T47D (cell line): ENCODE measurements at regions not wholly inside any gene's neighbourhood (a gene's known extent, or its start where the extent isn't known, plus 50 kb on each side); places are given as distances from the start of the nearest gene placed in this dataset.
"Not testable (repeated sequence)": the region's sequence is repeated elsewhere in the genome, so short reads cannot be mapped to it uniquely, and the experiment has no call there.

Source experiments
- DNase-seq, 2 experiments: peaks; one replicate each; pipeline versions ENCODE4 v3.0.0 to v3.0.0-alpha.2; 2011 to 2012; ENCODE audit warnings: low read depth in 1 of 2, low spot score in 1 of 2
- JUND ChIP-seq: IDR thresholded peaks from 2 replicates; pipeline ENCODE4 v1.6.1; 2012; ENCODE audit warnings: low read depth
- in situ Hi-C: cut with HindIII; loops from 2 replicates; pipeline ENCODE4 v1.10.0; 2016; ENCODE audit warnings: low sequenced_read_pairs, low pct_unique_long_range_greater_than_20kb

DNA sequence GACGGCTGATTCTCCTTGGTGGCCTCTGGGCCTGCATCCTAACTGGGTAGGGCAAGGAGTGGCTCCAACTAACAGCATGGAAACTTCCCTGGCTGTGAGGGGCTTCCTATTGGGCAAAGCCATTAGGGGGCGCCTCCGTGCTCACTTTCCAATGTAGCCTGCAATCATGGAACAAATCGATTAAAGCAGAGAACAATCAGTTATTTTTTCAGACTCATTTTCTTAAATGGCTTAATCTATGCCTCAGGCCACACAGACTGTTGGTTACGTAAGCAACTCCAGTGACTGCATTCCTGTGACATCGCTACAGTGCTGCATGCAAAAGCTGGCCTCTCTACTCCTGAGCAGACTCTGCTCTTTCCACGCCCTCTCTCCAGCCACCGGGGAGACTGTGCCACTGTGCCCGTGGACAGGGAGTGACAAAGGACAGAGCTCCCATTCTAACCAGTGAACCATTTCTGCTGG is 278.9 kb downstream of the KLF13 start:
- DNase-seq, result peak in 1 of 2 experiments; percentile 48
- no peak for TF ChIP-seq JUND
- in situ Hi-C loops, result no loop called here

DNA sequence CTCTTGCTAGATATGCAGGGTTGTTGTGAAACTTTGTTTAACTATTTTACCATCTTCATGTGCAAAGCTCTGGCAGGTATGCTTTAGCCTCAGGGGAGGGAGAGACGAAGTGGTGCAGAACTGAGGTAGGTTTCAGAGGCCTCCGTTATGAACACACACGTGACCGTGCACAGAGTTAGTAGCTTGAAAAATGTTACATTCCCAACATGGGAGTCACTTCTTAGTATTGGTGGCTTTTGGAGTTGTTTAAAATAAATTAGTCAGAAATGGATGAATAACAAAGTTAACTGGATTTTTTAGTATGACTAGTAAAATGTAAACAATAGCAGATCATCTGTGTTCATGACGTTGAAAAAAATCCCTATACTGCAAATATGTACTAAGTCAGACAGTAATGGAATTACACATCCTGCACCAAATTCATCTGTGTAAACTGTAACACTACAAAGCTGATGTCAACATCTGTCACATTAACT is 279.6 kb downstream of the KLF13 start:
- DNase-seq, result no peak
- in situ Hi-C loops, result no loop called here
- no peak for TF ChIP-seq JUND

DNA sequence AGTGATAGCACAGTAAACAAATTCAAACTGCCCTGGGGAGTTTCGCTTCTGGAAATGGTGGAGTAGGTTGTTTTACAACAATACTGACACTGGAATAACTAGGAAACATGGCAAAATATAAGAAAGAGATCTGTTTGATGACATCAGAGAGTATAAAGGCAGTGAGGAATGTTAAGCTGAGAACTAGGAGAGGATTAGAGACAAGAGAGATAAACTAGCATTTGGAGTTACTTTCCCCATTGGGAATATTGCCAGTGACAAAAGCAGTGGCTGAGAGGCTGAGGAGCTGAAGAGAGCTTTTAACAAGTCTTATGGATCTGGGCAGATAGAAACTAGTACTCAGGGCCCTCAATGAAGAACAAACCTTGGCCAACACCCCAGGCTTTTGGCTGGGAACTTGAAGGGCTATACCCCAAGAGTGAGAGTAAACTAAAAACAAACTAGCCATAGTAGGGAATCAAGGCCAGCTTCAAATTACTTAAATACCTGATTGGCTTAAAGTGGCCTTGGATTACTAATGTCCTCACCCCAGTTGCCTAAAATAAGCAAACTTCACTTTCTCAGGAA is 280.4 kb downstream of the KLF13 start:
- DNase-seq, result no peak
- TF ChIP-seq JUND, result no peak
- in situ Hi-C loops, result no loop called here

DNA sequence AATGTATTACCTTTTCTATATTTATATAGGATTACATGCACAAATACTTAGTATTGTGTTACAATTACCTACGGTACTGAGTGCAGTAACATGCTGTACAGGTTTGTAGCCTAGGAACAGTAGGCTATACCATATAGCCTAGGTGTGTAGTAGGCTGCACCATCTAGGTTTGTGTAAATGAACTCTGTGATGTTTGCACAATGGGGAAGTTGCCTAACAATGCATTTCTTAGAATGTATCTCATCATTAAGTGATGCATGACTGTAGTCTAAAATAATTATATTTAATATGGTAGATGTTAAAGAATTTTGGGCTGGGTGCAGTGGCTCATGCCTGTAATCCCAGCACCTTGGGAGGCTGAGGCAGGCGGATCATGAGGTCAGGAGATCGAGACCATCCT is 281.0 kb downstream of the KLF13 start:
- in situ Hi-C loops, result no loop called here
- TF ChIP-seq JUND, result no peak
- no peak for DNase-seq

DNA sequence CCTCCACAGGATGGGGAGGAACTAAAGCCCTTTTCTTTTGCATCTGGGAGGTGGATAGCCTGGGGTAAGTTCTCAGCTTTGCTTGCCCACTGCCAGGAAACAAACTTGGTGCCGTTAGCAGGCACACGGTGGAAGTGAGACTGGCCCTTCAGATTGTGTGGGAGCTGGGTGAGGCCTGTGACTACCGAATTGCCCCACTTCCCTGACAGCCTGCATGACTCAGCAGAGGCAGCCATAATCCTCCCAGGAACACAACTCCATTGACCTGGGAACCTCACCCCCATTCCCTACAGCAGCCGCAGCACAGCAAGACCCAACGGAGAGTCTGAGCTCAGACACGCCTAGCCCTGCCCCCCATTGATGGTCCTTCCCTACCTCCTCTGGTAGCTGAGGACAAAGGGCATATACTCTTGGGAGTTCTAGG is 282.6 kb downstream of the KLF13 start:
- DNase-seq, result no peak
- no peak for TF ChIP-seq JUND
- in situ Hi-C loops, result no loop called here

- DNase-seq, result no peak
- TF ChIP-seq JUND, result no peak
- in situ Hi-C loops, result no loop called here
Measured at GRCh38 chr15:31609906-31610305, 283.3 kb downstream of the KLF13 start.

GRCh38 chr15:31615643-31616415 is 289.2 kb downstream of the KLF13 start:
- TF ChIP-seq JUND, result no peak
- in situ Hi-C loops, result no loop called here
- no peak for DNase-seq

DNA sequence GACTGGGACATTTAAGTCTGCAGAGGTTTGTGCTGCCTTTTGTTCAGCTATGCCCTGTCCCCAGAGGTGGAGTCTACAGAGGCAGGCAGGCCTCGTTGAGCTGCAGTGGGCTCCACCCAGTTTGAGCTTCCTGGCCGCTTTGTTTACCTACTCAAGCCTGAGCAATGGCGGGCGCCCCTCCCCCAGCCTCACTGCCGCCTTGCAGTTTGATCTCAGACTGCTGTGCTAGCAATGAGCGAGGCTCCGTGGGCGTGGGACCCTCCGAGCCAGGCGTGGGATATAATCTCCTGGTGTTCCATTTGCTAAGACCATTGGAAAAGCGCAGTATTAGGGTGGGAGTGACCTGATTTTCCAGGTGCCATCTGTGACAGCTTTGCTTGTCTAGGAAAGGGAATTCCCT is 296.7 kb downstream of the KLF13 start:
- in situ Hi-C loops, DNase-seq: not testable (repeated sequence)

DNA sequence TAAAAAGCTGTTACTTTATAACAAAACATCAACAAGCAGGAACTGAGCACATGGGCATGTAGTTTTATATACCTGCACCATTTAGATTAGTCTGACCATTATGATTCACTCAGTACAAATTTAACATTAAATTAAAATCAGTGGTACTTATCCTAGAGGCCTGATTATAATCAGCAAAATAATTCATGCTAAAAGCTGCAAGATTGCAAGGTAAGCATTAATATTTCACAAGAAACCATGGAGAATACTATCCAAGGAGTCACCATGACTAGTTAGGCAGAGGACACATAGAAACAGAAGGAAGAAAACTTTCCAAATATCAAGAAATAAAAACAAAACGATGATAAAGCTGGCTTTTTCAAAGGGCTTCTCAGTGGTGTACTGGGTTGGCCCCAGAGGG is 297.5 kb downstream of the KLF13 start:
- DNase-seq, in situ Hi-C loops: not testable (repeated sequence)

DNA sequence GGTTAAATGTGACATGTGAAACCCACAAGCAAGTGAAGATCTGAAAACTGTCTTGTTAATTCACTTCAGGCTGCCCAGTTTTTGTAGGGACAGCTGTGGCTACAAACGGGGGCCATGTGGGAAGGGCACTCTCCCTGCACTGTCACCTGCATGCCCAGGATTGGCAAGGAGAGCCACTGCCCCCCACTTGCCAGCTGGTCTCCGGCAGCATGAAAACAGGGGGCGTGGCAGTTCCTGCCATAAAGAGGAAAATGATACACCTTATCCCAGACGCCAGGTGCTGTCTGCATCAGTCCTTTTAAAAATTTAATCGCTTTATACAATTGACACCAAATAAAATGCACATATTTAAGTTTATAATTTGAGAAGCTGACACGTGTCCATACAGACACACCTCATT is 309.1 kb downstream of the KLF13 start:
- DNase-seq, in situ Hi-C loops: not testable (repeated sequence)

DNA sequence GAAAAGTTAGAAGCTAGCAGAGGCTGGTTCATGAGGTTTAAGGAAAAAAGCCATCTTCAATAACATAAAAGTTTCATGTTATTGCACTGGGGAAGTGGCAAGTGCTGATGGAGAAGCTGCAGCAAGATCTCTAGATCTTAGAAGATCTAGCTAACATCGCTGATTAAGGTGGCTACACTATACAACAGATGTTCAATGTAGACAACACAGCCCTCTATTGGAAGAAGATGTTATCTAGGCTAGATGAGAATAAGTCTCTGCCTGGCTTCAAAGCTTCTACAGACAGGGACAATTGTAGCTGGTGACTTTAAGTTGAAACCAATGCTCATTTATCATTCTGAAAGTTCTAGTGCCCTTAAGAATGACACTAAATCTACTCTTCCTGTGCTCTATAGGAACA is 310.3 kb downstream of the KLF13 start:
- in situ Hi-C loops, DNase-seq: not testable (repeated sequence)

- DNase-seq, in situ Hi-C loops: not testable (repeated sequence)
Measured at GRCh38 chr15:31643955-31644354, 317.3 kb downstream of the KLF13 start.

DNA sequence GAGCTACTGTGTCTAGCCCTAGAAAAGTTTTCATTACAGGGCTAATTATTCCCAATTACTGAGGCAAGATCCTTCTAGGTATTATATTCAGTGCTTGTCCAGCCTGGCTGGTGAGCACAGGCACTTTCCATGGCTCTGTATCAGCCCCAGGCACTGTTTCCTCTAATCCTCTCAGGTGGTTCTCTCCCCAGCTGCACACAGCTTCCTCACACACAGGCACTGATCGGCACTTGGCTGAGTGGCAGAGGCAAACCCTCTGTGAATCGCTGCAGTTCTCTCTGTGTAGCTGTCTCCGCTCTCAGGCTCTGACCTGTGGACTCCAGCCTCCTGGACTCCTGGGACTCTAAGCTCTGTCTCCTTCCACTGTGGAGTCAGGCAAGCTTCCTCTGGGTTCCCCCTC is 318.1 kb downstream of the KLF13 start:
- in situ Hi-C loops, DNase-seq: not testable (repeated sequence)

- in situ Hi-C loops, DNase-seq: not testable (repeated sequence)
Measured at GRCh38 chr15:31647337-31647826, 320.7 kb downstream of the KLF13 start.

DNA sequence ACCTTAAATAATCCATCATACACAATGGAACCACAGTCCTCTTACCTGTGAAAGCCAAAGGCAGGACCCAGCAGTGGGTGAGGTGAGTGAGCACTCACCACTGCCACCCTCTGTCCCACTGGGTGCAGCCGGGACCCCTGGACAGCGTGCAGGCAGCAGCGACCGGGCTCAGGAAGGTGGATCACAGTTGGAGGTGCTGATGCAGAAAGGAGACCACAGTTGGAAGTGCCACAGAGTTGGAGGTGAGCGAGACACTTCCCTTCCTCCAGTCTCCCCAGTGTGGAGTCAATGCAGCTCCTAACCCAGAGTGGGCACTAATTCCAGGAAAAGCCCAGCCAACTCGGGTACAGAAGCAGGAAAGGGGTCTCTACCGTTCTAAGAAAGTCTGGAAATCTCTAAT is 323.0 kb downstream of the KLF13 start:
- DNase-seq, in situ Hi-C loops: not testable (repeated sequence)

GRCh38 chr15:31650055-31650701 is 323.5 kb downstream of the KLF13 start:
- DNase-seq, in situ Hi-C loops: not testable (repeated sequence)

GRCh38 chr15:31656915-31657314 is 330.3 kb downstream of the KLF13 start:
- DNase-seq, in situ Hi-C loops: not testable (repeated sequence)
